Progenitor cell of endocrine pancreas (in vitro differentiated cells): ENCODE measurements at regions not wholly inside any gene's neighbourhood (a gene's known extent, or its start where the extent isn't known, plus 50 kb on each side); places are given as distances from the start of the nearest gene placed in this dataset.

ENCODE experiments used
- DNase-seq: peaks from one replicate; pipeline ENCODE4 v3.0.0; 2021; ENCODE audit warnings: low spot score; ENCODE audit not compliant: unreplicated experiment
- H3K27ac Mint-ChIP-seq: 2 replicates; pipeline ENCODE4 v1.8.0; 2021; ENCODE audit warnings: mild to moderate bottlenecking, moderate library complexity, mixed read lengths
- H3K27me3 Mint-ChIP-seq: 2 replicates; pipeline ENCODE4 v1.8.0; 2021; ENCODE audit warnings: mixed read lengths
- H3K36me3 Mint-ChIP-seq: 2 replicates; pipeline ENCODE4 v1.8.0; 2022; ENCODE audit warnings: mixed read lengths; ENCODE audit not compliant: insufficient read depth
- H3K4me1 Mint-ChIP-seq: 2 replicates; pipeline ENCODE4 v1.8.0; 2021; ENCODE audit warnings: low read depth, mixed read lengths
- H3K4me3 Mint-ChIP-seq: 2 replicates; pipeline ENCODE4 v1.8.0; 2021; ENCODE audit warnings: low read depth, mild to moderate bottlenecking, moderate library complexity, mixed read lengths
- H3K9me3 Mint-ChIP-seq: 2 replicates; pipeline ENCODE4 v1.8.0; 2021; ENCODE audit warnings: low read depth, mixed read lengths
- TF ChIP-seq, protein P1 (sequence below): fragments of 200-600 bp; sonication (generic); IDR thresholded peaks from one replicate; pipeline ENCODE4 v1.5.0; 2021; ENCODE audit warnings: antibody characterized with exemption, mild to moderate bottlenecking; ENCODE audit not compliant: unreplicated experiment

DNA sequence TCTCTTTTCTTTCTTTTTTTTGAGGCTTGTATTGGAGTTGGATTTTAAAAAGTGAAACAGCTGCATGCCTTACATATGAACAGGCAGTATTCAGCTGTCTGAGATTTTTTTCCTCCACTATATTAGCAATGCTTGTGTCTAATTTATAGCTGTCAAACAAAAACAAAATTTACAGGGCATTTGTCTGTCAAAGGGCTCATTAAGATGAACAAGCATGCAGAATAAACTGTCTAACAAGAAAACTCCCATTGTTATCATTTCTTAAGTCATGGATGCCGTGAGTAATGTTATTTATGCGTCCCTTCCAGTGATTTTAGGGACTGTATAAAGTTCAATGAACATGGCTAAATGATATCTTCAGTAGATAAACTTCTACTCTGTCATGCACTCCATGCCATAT, 674.7 kb downstream of the PLCL1 start:
- H3K27me3 Mint-ChIP-seq: peaks cover 3% of the 10 kb centered on the region
- H3K36me3 Mint-ChIP-seq: no peaks in the 10 kb centered on the region
- TF ChIP-seq, protein P1, sequence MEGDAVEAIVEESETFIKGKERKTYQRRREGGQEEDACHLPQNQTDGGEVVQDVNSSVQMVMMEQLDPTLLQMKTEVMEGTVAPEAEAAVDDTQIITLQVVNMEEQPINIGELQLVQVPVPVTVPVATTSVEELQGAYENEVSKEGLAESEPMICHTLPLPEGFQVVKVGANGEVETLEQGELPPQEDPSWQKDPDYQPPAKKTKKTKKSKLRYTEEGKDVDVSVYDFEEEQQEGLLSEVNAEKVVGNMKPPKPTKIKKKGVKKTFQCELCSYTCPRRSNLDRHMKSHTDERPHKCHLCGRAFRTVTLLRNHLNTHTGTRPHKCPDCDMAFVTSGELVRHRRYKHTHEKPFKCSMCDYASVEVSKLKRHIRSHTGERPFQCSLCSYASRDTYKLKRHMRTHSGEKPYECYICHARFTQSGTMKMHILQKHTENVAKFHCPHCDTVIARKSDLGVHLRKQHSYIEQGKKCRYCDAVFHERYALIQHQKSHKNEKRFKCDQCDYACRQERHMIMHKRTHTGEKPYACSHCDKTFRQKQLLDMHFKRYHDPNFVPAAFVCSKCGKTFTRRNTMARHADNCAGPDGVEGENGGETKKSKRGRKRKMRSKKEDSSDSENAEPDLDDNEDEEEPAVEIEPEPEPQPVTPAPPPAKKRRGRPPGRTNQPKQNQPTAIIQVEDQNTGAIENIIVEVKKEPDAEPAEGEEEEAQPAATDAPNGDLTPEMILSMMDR: no peak
- H3K4me3 Mint-ChIP-seq: no peak overlapping the region
- H3K27ac Mint-ChIP-seq: no peak overlapping the region
- DNase-seq: no peak
- no peaks in the 10 kb centered on the region for H3K9me3 Mint-ChIP-seq
- H3K4me1 Mint-ChIP-seq: peaks cover 7% of the 10 kb centered on the region

DNA sequence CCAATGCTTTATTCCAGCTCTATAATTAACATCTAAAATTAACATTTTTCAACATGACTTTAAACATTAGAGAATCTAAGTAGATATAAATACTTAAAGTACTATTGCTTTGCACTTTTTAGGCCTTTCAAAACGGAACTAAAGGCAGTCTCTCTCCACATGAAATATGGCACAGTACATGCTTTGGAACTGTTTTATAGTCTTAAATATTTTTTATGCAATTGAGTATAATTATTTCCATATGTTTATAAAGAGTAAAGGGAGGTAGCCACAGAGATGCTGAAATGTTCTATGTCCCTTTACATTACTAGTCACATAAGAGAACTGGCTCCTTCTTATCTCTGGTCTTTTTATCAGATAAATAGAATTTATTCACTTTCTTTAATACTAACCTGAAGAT, 674.0 kb downstream of the PLCL1 start:
- no peaks in the 10 kb centered on the region for H3K9me3 Mint-ChIP-seq
- no peak overlapping the region for H3K4me3 Mint-ChIP-seq
- TF ChIP-seq, protein P1: no peak
- no peak for DNase-seq
- H3K36me3 Mint-ChIP-seq: no peaks in the 10 kb centered on the region
- no peaks in the 10 kb centered on the region for H3K27me3 Mint-ChIP-seq
- H3K4me1 Mint-ChIP-seq: peaks cover 7% of the 10 kb centered on the region
- H3K27ac Mint-ChIP-seq: no peak overlapping the region

DNA sequence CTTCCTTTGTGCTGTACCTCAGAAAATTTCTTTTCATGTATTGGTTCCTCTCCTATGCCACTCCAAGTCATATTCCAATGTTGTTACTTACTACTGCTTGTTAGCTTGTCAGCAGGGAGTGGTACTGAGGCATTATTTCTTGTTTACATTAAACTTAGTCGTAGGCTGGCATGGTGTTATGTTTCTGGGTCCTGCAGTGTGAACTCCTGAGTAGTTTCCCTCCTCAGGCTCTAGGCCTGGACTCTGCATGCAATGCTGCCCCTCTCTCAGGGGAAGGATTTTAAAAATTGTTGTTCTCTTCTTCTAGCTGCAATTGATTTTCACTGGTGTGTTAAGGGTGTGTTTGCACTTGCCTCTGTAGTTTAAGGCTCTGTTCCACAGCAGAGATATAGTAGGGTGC, 671.6 kb downstream of the PLCL1 start:
- no peaks in the 10 kb centered on the region for H3K9me3 Mint-ChIP-seq
- TF ChIP-seq, protein P1: no peak

DNA sequence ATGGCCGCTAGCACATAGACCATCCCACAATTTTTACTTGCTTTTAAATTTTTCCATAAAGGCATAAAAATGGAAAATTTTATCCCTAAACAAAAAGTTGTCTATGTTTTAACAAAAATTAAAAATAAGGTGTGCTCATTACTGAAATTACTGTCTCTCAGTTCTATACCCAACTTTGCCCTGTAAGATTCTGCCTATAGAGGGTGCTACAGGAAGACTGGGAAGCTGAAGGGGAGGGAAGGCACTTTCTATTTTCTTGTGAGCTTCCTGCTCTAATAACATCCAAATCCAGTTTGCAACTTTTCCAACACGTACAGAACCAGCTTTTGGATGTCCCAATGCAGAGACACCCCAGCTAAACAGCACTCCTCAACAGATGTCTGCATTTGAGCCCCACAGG, 666.9 kb downstream of the PLCL1 start:
- Mint-ChIP-seq H3K4me1 (peaks cover 3% of the 10 kb centered on the region), H3K9me3 (no peaks in the 10 kb centered on the region), H3K27ac (no peak overlapping the region), H3K27me3 (no peaks in the 10 kb centered on the region), H3K36me3 (no peaks in the 10 kb centered on the region), H3K4me3 (no peak overlapping the region)
- TF ChIP-seq, protein P1: no peak
- no peak for DNase-seq

More for the DNA sequence above, 671.6 kb downstream of the PLCL1 start:
- H3K27ac Mint-ChIP-seq: no peak overlapping the region
- H3K36me3 Mint-ChIP-seq: no peaks in the 10 kb centered on the region
- no peak overlapping the region for H3K4me3 Mint-ChIP-seq
- peaks cover 5% of the 10 kb centered on the region for H3K4me1 Mint-ChIP-seq
- H3K27me3 Mint-ChIP-seq: no peaks in the 10 kb centered on the region
- DNase-seq: no peak

DNA sequence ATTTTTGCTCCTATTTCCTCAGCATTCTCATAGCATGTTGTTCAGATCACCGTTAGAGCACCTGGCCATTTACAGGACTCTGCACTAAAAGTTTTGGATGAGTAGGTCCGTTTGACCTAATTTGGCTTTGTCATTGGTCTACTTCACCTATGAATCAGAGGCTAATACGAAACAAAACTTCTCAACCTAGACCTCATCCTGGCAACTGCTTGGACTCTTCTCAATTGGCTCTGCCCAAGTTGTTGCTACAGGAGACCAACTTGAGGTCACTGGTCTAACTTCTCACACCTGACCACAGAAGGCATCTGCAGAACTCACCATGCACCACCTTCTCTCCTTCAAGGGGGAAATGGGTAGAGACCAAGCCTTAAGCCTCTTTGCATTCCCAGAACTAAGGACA, 663.7 kb downstream of the PLCL1 start:
- H3K4me3 Mint-ChIP-seq: no peak overlapping the region
- TF ChIP-seq, protein P1: no peak
- no peaks in the 10 kb centered on the region for H3K36me3 Mint-ChIP-seq
- no peak overlapping the region for H3K27ac Mint-ChIP-seq
- no peak for DNase-seq
- no peaks in the 10 kb centered on the region for H3K4me1 Mint-ChIP-seq
- peaks cover 4% of the 10 kb centered on the region for H3K9me3 Mint-ChIP-seq
- no peaks in the 10 kb centered on the region for H3K27me3 Mint-ChIP-seq
